Stimulated activated naive CD8-positive, alpha-beta T cell treated with anti-CD3 and anti-CD28 coated beads, Interleukin-15, amount 100 ng/mL, for 72 hours (primary cell): ENCODE measurements at regions not wholly inside any gene's neighbourhood (a gene's known extent, or its start where the extent isn't known, plus 50 kb on each side); places are given as distances from the start of the nearest gene placed in this dataset.
"Not testable (repeated sequence)": the region's sequence is repeated elsewhere in the genome, so short reads cannot be mapped to it uniquely, and the experiment has no call there.

Source experiments
- ATAC-seq: fragments of 150-1000 bp; cut with Tn5 transposase; 2 replicates; pipeline ENCODE4 v1.10.0; 2021; ENCODE audit warnings: mild to moderate bottlenecking, moderate library complexity
- DNase-seq, 2 donors: peaks; one replicate each; pipeline ENCODE4 v3.0.0; 2021 to 2022
- H3K27ac Mint-ChIP-seq, 2 donors: one replicate each; pipeline ENCODE4 v1.8.0; 2022; ENCODE audit warnings: mild to moderate bottlenecking in 2 of 2, mixed read lengths in 2 of 2, moderate library complexity in 2 of 2
- H3K27me3 Mint-ChIP-seq: one replicate; pipeline ENCODE4 v1.8.0; 2022; ENCODE audit warnings: mixed read lengths
- H3K4me1 Mint-ChIP-seq: one replicate; pipeline ENCODE4 v1.8.0; 2022; ENCODE audit warnings: mild to moderate bottlenecking, mixed read lengths
- H3K4me3 Mint-ChIP-seq, 2 donors: one replicate each; pipeline ENCODE4 v1.8.0; 2022; ENCODE audit warnings: mild to moderate bottlenecking in 2 of 2, mixed read lengths in 2 of 2, moderate library complexity in 1 of 2
- H3K9me3 Mint-ChIP-seq, 2 donors: one replicate each; pipeline ENCODE4 v1.8.0; 2022; ENCODE audit warnings: mixed read lengths in 2 of 2

- Mint-ChIP-seq H3K27ac (peak overlapping the region in 1 of 2 donors; percentile 61), H3K27me3 (peaks cover 17% of the 10 kb centered on the region), H3K9me3 (no peaks in the 10 kb centered on the region), H3K4me3 (no peak overlapping the region), H3K4me1 (no peaks in the 10 kb centered on the region)
- DNase-seq (no peak), ATAC-seq (no peak)
Measured at GRCh38 chr2:2909086-2910035, 468.3 kb downstream of the EIPR1 start.

GRCh38 chr2:2906091-2906490 is 471.5 kb downstream of the EIPR1 start:
- H3K4me3 Mint-ChIP-seq, result no peak overlapping the region
- no peak for DNase-seq
- ATAC-seq, result no peak
- H3K27me3 Mint-ChIP-seq, result peaks cover 10% of the 10 kb centered on the region
- H3K4me1 Mint-ChIP-seq, result peaks cover 19% of the 10 kb centered on the region
- no peak overlapping the region for H3K27ac Mint-ChIP-seq
- H3K9me3 Mint-ChIP-seq, result no peaks in the 10 kb centered on the region

GRCh38 chr2:2904721-2905350 is 472.8 kb downstream of the EIPR1 start:
- no peak overlapping the region for H3K27ac Mint-ChIP-seq
- DNase-seq (no peak), ATAC-seq (no peak)
- H3K9me3 Mint-ChIP-seq, result no peaks in the 10 kb centered on the region
- no peak overlapping the region for H3K4me3 Mint-ChIP-seq
- H3K4me1 Mint-ChIP-seq, result peaks cover 21% of the 10 kb centered on the region
- H3K27me3 Mint-ChIP-seq, result peaks cover 10% of the 10 kb centered on the region

DNA sequence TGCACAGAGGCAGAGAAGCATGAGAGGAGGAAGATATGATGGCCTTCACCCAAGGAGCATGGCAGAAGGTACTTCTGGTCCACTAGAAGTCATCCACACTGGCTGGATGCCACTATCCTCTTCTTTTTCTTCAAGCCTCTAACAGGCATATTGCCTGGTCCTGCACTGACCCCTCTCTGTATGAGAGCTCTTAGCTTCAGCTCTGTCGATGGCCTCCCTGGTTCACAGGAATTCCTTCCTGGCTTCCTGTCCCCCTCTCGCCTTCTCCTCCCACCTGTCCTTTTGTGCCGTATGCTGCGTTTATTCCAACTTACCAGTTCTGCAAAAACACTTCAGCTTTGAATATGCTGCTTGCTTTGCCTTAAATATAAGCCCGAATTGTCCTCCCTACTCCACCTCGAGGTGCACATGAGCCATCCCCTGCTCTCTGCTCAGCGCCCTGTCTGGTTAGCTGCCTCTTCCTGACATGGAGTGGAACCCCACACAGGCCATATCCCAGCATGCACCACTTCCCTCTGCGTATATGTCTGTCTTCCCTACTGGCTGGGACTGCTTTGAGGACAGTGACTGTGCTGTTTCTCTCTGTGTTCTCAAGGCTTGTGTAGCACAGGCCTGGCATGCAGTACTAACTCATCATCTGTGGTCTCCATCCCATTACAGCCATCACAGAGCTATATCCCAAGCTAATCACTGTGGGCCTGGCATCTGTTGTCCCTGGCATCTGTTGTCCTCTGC is 474.9 kb downstream of the EIPR1 start:
- H3K4me3 Mint-ChIP-seq, result no peak overlapping the region
- no peaks in the 10 kb centered on the region for H3K27me3 Mint-ChIP-seq
- H3K9me3 Mint-ChIP-seq, result no peaks in the 10 kb centered on the region
- no peak for DNase-seq
- H3K4me1 Mint-ChIP-seq, result peaks cover 21% of the 10 kb centered on the region
- no peak overlapping the region for H3K27ac Mint-ChIP-seq
- peak; percentile 37 for ATAC-seq

DNA sequence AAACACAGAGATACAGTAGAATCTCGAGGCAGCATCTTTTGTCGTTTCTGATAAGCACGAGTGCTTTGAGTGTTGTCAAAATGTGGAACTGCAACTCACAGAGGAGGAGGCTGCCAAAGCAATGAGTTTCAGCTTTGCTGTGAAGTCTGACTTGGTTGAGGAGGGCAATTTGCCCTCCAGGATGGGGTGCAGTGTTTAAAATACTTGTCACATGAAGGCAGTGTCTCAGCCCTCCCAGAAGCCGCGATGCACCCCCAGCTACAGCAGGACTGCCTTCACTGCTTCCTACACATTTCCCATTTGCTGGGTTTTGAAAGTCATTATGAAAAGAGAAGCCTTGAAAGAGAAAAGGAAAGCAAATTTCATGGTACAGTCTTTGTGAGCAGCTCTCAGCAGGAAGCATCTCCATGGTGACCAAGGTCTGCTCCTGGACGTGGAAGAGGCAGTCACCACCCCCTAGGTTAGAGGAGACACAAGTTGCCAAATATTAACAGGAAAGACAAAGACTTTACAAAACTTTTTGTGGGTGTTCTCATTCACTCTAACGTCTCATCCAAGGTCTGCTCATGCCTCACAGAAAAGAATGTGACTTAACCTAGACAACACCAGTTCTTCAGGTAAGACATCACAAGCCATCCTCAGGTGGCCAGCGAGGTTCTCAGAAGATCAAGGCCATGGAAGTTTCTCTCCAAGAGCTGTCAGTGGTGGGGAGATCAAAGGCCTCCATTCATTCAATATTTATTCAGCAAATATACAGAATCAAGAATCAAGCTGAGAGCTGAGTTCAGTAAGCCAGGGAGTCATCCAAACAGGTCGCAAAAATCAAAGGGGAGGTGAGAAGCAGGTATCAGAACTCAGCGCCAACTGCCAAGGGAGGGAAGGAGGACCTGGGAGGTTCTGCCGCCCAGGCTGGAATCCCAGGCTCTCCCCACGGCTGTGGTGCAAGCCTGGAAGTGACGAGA is 476.0 kb downstream of the EIPR1 start:
- H3K4me3 Mint-ChIP-seq, result peak overlapping the region; percentile 27 to 55
- no peak for DNase-seq
- ATAC-seq, result peak; percentile 46
- peaks cover 21% of the 10 kb centered on the region for H3K4me1 Mint-ChIP-seq
- H3K9me3 Mint-ChIP-seq, result no peaks in the 10 kb centered on the region
- H3K27me3 Mint-ChIP-seq, result no peaks in the 10 kb centered on the region
- no peak overlapping the region for H3K27ac Mint-ChIP-seq

DNA sequence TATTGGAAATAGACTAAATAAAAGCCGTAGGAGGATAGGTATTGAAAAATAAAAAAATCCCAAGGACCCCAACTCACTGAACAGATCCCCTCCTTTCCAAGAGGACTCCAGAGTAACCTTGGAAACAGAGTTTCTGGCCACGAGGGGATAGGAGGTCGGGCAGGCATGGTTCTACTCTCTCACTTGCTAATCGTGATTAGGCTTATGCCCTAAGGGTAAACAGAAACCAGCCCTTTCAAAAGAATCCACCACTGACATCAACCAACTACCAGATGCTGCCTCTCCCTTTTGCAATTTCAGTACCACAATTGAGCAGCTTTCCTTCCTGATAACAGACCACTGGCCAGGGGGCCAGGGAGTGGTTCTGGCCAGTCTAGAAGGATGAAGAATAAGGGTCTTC is 477.8 kb downstream of the EIPR1 start:
- ATAC-seq (no peak), DNase-seq (no peak)
- Mint-ChIP-seq H3K27me3 (no peaks in the 10 kb centered on the region), H3K9me3 (no peaks in the 10 kb centered on the region), H3K4me3 (no peak overlapping the region), H3K27ac (no peak overlapping the region), H3K4me1 (peaks cover 21% of the 10 kb centered on the region)

DNA sequence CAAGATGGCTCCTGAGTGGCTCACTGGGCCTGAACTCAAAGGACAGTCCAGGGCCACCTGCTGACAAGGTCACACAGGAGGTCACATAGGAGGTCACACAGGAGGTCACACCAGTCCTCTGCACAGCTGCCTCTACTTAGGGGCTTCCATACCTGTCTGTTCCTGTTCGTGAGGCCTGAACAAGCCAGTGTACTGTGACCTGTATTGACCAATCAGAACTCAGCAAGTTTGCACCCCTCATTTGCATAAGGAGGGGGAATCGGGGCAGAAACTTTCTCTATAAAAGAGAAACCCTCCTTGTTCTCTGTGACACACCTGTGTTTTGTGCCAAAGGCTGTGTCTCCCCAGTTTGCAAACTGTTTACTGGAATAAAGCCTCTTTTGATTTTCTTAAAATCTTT is 478.9 kb downstream of the EIPR1 start:
- ATAC-seq, result no peak
- Mint-ChIP-seq H3K4me1 (peaks cover 21% of the 10 kb centered on the region), H3K4me3 (no peak overlapping the region)

DNA sequence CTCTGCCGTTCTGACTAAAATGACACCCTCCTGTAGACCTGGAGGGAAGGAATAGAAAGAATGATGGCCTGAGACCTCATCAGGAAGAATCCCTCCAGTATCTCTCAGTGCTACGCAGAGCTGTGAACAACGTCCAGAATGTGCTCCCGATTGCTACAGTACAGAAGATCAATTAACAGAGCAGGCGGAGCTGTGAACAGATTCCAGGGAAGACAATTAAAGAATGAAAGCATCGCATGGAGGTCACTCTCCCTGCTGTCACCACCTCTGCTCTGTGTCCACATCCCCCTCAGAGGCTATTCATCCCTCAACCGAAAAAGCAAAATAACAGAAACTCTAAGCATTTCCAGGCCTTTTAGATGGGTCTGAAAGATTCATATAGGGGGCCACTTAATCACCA is 481.0 kb downstream of the EIPR1 start:
- ATAC-seq (no peak), DNase-seq (no peak)
- no peak overlapping the region for H3K27ac Mint-ChIP-seq
- no peaks in the 10 kb centered on the region for H3K27me3 Mint-ChIP-seq
- H3K4me3 Mint-ChIP-seq, result no peak overlapping the region
- no peaks in the 10 kb centered on the region for H3K9me3 Mint-ChIP-seq
- peaks cover 8% of the 10 kb centered on the region for H3K4me1 Mint-ChIP-seq

More for the DNA sequence above, 478.9 kb downstream of the EIPR1 start:
- Mint-ChIP-seq H3K27ac (no peak overlapping the region), H3K9me3 (no peaks in the 10 kb centered on the region), H3K27me3 (no peaks in the 10 kb centered on the region)
- DNase-seq, result no peak

GRCh38 chr2:2896011-2896410 is 481.6 kb downstream of the EIPR1 start:
- DNase-seq (no peak), ATAC-seq (no peak)
- no peaks in the 10 kb centered on the region for H3K9me3 Mint-ChIP-seq
- H3K4me1 Mint-ChIP-seq, result peaks cover 2% of the 10 kb centered on the region
- H3K27ac Mint-ChIP-seq, result no peak overlapping the region
- no peaks in the 10 kb centered on the region for H3K27me3 Mint-ChIP-seq
- H3K4me3 Mint-ChIP-seq, result no peak overlapping the region

GRCh38 chr2:2894011-2894410 is 483.6 kb downstream of the EIPR1 start:
- ATAC-seq, DNase-seq, H3K9me3 Mint-ChIP-seq, H3K4me3 Mint-ChIP-seq, H3K27ac Mint-ChIP-seq, H3K4me1 Mint-ChIP-seq, H3K27me3 Mint-ChIP-seq: not testable (repeated sequence)

DNA sequence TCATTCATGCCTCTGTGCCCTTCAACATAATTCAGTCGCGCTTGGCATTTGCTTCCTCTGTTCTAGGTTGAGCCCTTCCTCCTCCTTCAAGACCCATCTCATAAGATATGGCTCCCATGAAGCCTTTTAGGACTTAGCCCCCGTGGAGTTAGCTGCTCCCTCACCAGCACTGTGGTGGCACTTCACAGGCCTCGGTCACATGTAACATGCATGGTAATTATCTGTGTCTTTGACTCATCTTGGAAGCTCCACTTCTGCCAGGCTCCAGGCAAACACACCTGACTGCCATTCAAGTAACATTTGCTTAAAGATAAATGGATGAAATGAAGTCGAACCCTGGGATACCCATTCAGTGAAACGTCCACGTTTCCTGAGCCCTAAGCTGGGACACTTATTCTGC is 484.7 kb downstream of the EIPR1 start:
- no peak for DNase-seq
- Mint-ChIP-seq H3K9me3 (no peaks in the 10 kb centered on the region), H3K4me3 (no peak overlapping the region), H3K27me3 (peaks cover 4% of the 10 kb centered on the region), H3K4me1 (no peaks in the 10 kb centered on the region), H3K27ac (peak overlapping the region in 1 of 2 donors; percentile 28)
- ATAC-seq, result no peak

- Mint-ChIP-seq H3K4me1 (no peaks in the 10 kb centered on the region), H3K27ac (no peak overlapping the region), H3K27me3 (peaks cover 10% of the 10 kb centered on the region), H3K9me3 (no peaks in the 10 kb centered on the region), H3K4me3 (no peak overlapping the region)
- ATAC-seq, result no peak
- DNase-seq, result no peak
Measured at GRCh38 chr2:2892378-2892777, 485.2 kb downstream of the EIPR1 start.

GRCh38 chr2:2890901-2891300 is 486.7 kb downstream of the EIPR1 start:
- Mint-ChIP-seq H3K9me3 (no peaks in the 10 kb centered on the region), H3K27ac (peak overlapping the region; percentile 10 to 87), H3K27me3 (peaks cover 20% of the 10 kb centered on the region), H3K4me1 (no peaks in the 10 kb centered on the region), H3K4me3 (no peak overlapping the region)
- DNase-seq, result no peak
- ATAC-seq, result no peak

- DNase-seq, result no peak
- peaks cover 20% of the 10 kb centered on the region for H3K27me3 Mint-ChIP-seq
- H3K9me3 Mint-ChIP-seq, result no peaks in the 10 kb centered on the region
- no peaks in the 10 kb centered on the region for H3K4me1 Mint-ChIP-seq
- no peak overlapping the region for H3K4me3 Mint-ChIP-seq
- peak overlapping the region in 1 of 2 donors; percentile 29 for H3K27ac Mint-ChIP-seq
- no peak for ATAC-seq
Measured at GRCh38 chr2:2890246-2890645, 487.4 kb downstream of the EIPR1 start.

GRCh38 chr2:2889646-2890045 is 488.0 kb downstream of the EIPR1 start:
- H3K27ac Mint-ChIP-seq, result no peak overlapping the region
- no peaks in the 10 kb centered on the region for H3K9me3 Mint-ChIP-seq
- H3K4me3 Mint-ChIP-seq, result no peak overlapping the region
- H3K4me1 Mint-ChIP-seq, result no peaks in the 10 kb centered on the region
- ATAC-seq, result no peak
- no peak for DNase-seq
- peaks cover 20% of the 10 kb centered on the region for H3K27me3 Mint-ChIP-seq
